GM23338 (cell line): ENCODE measurements at regions not wholly inside any gene's neighbourhood (a gene's known extent, or its start where the extent isn't known, plus 50 kb on each side); places are given as distances from the start of the nearest gene placed in this dataset.

Source experiments
- ATAC-seq: fragments of 200-7000 bp; cut with Tn5 transposase; 3 replicates; pipeline ENCODE4 v1.9.1; 2020
- DNase-seq: peaks from one replicate; pipeline ENCODE4 v3.0.0-alpha.2; 2015; ENCODE audit warnings: low spot score
- H2AFZ ChIP-seq: fragments of 200-600 bp; sonication (generic); 2 replicates; pipeline ENCODE4 v1.8.0; 2016; ENCODE audit warnings: antibody characterized with exemption, mild to moderate bottlenecking, moderate library complexity
- H3F3A ChIP-seq: fragments of 200-600 bp; sonication (generic); replicated peaks from 2 replicates; pipeline ENCODE4 v1.8.0; 2017; ENCODE audit warnings: antibody characterized with exemption, mixed run types, low read depth
- H3K27ac ChIP-seq: fragments of 200-600 bp; sonication (generic); 2 replicates; pipeline ENCODE4 v1.6.1; 2016; ENCODE audit warnings: low read depth
- H3K27me3 ChIP-seq: fragments of 200-600 bp; sonication (generic); 2 replicates; pipeline ENCODE4 v1.8.0; 2016; ENCODE audit warnings: mild to moderate bottlenecking, mixed run types, moderate library complexity; ENCODE audit not compliant: insufficient read depth
- H3K36me3 ChIP-seq: fragments of 200-600 bp; sonication (generic); 2 replicates; pipeline ENCODE4 v1.8.0; 2016; ENCODE audit warnings: mild to moderate bottlenecking; ENCODE audit not compliant: insufficient read depth
- H3K4me1 ChIP-seq: fragments of 200-600 bp; sonication (generic); 2 replicates; pipeline ENCODE4 v1.8.0; 2016; ENCODE audit warnings: mild to moderate bottlenecking, moderate library complexity; ENCODE audit not compliant: insufficient read depth
- H3K4me2 ChIP-seq: fragments of 200-600 bp; sonication (generic); 2 replicates; pipeline ENCODE4 v1.7.1; 2017; ENCODE audit warnings: mixed run types
- H3K4me3 ChIP-seq: fragments of 200-600 bp; sonication (generic); 2 replicates; pipeline ENCODE4 v1.6.1; 2016; ENCODE audit warnings: mixed run types
- H3K79me2 ChIP-seq: fragments of 200-600 bp; sonication (generic); replicated peaks from 2 replicates; pipeline ENCODE4 v1.8.0; 2017; ENCODE audit warnings: mild to moderate bottlenecking; ENCODE audit not compliant: insufficient read depth
- H3K9me2 ChIP-seq: fragments of 200-600 bp; sonication (generic); 2 replicates; pipeline ENCODE4 v1.8.0; 2017; ENCODE audit not compliant: insufficient read depth
- H4K20me1 ChIP-seq: fragments of 200-600 bp; sonication (generic); replicated peaks from 2 replicates; pipeline ENCODE4 v1.8.0; 2017; ENCODE audit warnings: mild to moderate bottlenecking; ENCODE audit not compliant: insufficient read depth
- H3K27ac Mint-ChIP-seq: 2 replicates; pipeline ENCODE4 v1.8.0; 2020; ENCODE audit warnings: inconsistent platforms, mild to moderate bottlenecking, moderate library complexity, mixed read lengths
- H3K27me3 Mint-ChIP-seq: 3 replicates; pipeline ENCODE4 v1.8.0; 2022; ENCODE audit warnings: low read depth, mild to moderate bottlenecking, moderate library complexity, mixed read lengths, inconsistent platforms; ENCODE audit not compliant: insufficient read depth, poor library complexity
- H3K36me3 Mint-ChIP-seq: 3 replicates; pipeline ENCODE4 v1.8.0; 2021; ENCODE audit warnings: low read depth, mild to moderate bottlenecking, inconsistent platforms, moderate library complexity, mixed read lengths
- H3K4me1 Mint-ChIP-seq: 3 replicates; pipeline ENCODE4 v1.8.0; 2020; ENCODE audit warnings: mild to moderate bottlenecking, inconsistent platforms, mixed read lengths
- H3K4me3 Mint-ChIP-seq: 3 replicates; pipeline ENCODE4 v1.8.0; 2021; ENCODE audit warnings: moderate library complexity, mild to moderate bottlenecking, inconsistent platforms, mixed read lengths
- H3K9me3 Mint-ChIP-seq: 3 replicates; pipeline ENCODE4 v1.8.0; 2020; ENCODE audit warnings: moderate library complexity, mild to moderate bottlenecking, inconsistent platforms, mixed read lengths
- EZH2phosphoT487 ChIP-seq: fragments of 200-600 bp; sonication (generic); IDR thresholded peaks from one replicate; pipeline ENCODE4 v1.8.1; 2018; ENCODE audit warnings: antibody characterized with exemption; ENCODE audit not compliant: unreplicated experiment
- JUNB ChIP-seq: IDR thresholded peaks from one replicate; pipeline ENCODE4 v1.6.1; 2016; ENCODE audit warnings: antibody characterized with exemption; ENCODE audit not compliant: unreplicated experiment
- POLR2AphosphoS5 ChIP-seq: IDR thresholded peaks from 2 replicates; pipeline ENCODE4 v1.6.1; 2016; ENCODE audit warnings: antibody characterized with exemption, low read depth
- ZNF114 ChIP-seq: fragments of 250-450 bp; sonication (Bioruptor Pico); IDR thresholded peaks from 2 replicates; pipeline ENCODE4 v1.5.0; 2020; ENCODE audit warnings: mild to moderate bottlenecking, moderate library complexity
- ZNF331 ChIP-seq: fragments of 250-450 bp; sonication (Bioruptor Pico); IDR thresholded peaks from 2 replicates; pipeline ENCODE4 v1.5.0; 2020; ENCODE audit warnings: low read depth, mild to moderate bottlenecking, moderate library complexity
- TF ChIP-seq, protein P1 (sequence below), 2 experiments: fragments of 200-600 bp in 1 of 2; sonication (generic) in 1 of 2; conservative IDR thresholded peaks; 2 replicates each; pipeline versions ENCODE4 v1.5.1 to v1.6.1; 2016 to 2017; ENCODE audit warnings: antibody characterized with exemption in 2 of 2, low read depth in 2 of 2, mild to moderate bottlenecking in 2 of 2, moderate library complexity in 1 of 2
- TF ChIP-seq, protein P2 (sequence below): IDR thresholded peaks from one replicate; pipeline ENCODE4 v1.6.1; 2018; ENCODE audit warnings: antibody characterized with exemption; ENCODE audit not compliant: unreplicated experiment
- TF ChIP-seq, protein P3 (sequence below): fragments of 250-450 bp; sonication (Bioruptor Pico); IDR thresholded peaks from 2 replicates; pipeline ENCODE4 v1.5.0; 2020; ENCODE audit warnings: mild to moderate bottlenecking, moderate library complexity

DNA sequence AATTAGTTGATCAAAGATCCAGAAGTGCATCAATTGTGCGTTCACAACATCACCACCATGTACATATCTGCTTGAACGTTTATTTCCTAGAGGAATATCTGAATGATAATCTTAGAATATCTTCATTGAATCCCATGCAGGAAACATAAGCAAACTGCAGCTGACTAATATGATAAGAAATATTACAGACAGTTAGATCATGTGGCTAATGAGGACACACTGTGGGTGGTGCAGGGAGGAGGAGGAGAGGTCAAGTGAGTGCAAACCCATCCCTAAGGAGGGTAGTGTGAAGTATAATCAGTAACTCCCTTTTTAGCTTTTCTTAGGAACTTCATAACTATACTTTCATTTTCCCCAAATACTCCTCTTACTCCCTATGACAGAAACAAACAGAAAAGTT lies 58.3 kb upstream of the HPGD start (continued):
- TF ChIP-seq, protein P1, sequence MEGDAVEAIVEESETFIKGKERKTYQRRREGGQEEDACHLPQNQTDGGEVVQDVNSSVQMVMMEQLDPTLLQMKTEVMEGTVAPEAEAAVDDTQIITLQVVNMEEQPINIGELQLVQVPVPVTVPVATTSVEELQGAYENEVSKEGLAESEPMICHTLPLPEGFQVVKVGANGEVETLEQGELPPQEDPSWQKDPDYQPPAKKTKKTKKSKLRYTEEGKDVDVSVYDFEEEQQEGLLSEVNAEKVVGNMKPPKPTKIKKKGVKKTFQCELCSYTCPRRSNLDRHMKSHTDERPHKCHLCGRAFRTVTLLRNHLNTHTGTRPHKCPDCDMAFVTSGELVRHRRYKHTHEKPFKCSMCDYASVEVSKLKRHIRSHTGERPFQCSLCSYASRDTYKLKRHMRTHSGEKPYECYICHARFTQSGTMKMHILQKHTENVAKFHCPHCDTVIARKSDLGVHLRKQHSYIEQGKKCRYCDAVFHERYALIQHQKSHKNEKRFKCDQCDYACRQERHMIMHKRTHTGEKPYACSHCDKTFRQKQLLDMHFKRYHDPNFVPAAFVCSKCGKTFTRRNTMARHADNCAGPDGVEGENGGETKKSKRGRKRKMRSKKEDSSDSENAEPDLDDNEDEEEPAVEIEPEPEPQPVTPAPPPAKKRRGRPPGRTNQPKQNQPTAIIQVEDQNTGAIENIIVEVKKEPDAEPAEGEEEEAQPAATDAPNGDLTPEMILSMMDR (conservative IDR thresholded peaks at IDR 0.05; ENCODE audit: low read depth in 2 of 2) = no peak
- no peak for TF ChIP-seq EZH2phosphoT487
- no peak for TF ChIP-seq ZNF331 (CRISPR knock-in tag)
- no peak for TF ChIP-seq ZNF114 (CRISPR knock-in tag)
- no peak for TF ChIP-seq JUNB
- TF ChIP-seq, protein P2, sequence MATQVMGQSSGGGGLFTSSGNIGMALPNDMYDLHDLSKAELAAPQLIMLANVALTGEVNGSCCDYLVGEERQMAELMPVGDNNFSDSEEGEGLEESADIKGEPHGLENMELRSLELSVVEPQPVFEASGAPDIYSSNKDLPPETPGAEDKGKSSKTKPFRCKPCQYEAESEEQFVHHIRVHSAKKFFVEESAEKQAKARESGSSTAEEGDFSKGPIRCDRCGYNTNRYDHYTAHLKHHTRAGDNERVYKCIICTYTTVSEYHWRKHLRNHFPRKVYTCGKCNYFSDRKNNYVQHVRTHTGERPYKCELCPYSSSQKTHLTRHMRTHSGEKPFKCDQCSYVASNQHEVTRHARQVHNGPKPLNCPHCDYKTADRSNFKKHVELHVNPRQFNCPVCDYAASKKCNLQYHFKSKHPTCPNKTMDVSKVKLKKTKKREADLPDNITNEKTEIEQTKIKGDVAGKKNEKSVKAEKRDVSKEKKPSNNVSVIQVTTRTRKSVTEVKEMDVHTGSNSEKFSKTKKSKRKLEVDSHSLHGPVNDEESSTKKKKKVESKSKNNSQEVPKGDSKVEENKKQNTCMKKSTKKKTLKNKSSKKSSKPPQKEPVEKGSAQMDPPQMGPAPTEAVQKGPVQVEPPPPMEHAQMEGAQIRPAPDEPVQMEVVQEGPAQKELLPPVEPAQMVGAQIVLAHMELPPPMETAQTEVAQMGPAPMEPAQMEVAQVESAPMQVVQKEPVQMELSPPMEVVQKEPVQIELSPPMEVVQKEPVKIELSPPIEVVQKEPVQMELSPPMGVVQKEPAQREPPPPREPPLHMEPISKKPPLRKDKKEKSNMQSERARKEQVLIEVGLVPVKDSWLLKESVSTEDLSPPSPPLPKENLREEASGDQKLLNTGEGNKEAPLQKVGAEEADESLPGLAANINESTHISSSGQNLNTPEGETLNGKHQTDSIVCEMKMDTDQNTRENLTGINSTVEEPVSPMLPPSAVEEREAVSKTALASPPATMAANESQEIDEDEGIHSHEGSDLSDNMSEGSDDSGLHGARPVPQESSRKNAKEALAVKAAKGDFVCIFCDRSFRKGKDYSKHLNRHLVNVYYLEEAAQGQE = no peak
- TF ChIP-seq POLR2AphosphoS5 = no peak

DNA sequence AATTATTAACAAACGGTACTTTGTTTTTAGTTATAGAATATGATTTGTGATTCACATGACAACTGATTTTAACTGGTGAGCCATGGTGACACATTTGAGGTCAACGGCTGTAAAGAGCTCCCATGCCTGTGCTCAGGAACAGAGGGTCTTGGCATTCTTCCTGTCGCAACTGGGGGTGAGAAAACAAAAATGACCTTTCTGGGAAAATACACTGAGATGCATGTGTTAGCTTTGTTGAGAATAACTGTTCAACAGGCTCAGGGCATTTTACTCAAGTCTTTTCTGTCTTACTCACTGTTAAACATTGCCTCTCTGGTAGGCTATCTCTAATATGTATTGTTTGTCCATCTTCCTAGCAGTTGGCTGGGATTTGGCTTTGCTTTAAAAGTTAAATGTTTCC lies 57.1 kb upstream of the HPGD start:
- Histone ChIP-seq H3K79me2 (no peaks in the 10 kb centered on the region), H3K9me2 (no peaks in the 10 kb centered on the region), H4K20me1 (no peaks in the 10 kb centered on the region), H3K4me1 (no peaks in the 10 kb centered on the region), H3F3A (no peaks in the 10 kb centered on the region), H3K4me2 (no peak overlapping the region), H3K36me3 (no peaks in the 10 kb centered on the region), H3K27me3 (no peaks in the 10 kb centered on the region), H3K4me3 (no peak overlapping the region), H2AFZ (peak overlapping the region; percentile 54; the same call in 1 of the 2 replicates), H3K27ac (no peak overlapping the region)
- ATAC-seq (no peak), DNase-seq (no peak)
- H3K36me3 Mint-ChIP-seq = no peaks in the 10 kb centered on the region; the same call in 2 of the 3 replicates
- H3K9me3 Mint-ChIP-seq = peaks cover 3% of the 10 kb centered on the region; the same call in 1 of the 3 replicates
- H3K27me3 Mint-ChIP-seq = peaks cover 2% of the 10 kb centered on the region
- H3K4me3 Mint-ChIP-seq = no peak overlapping the region
- no peak overlapping the region for H3K27ac Mint-ChIP-seq
- peaks cover 3% of the 10 kb centered on the region; the same call in 2 of the 3 replicates for H3K4me1 Mint-ChIP-seq
- no peak for TF ChIP-seq JUNB
- TF ChIP-seq, protein P3, sequence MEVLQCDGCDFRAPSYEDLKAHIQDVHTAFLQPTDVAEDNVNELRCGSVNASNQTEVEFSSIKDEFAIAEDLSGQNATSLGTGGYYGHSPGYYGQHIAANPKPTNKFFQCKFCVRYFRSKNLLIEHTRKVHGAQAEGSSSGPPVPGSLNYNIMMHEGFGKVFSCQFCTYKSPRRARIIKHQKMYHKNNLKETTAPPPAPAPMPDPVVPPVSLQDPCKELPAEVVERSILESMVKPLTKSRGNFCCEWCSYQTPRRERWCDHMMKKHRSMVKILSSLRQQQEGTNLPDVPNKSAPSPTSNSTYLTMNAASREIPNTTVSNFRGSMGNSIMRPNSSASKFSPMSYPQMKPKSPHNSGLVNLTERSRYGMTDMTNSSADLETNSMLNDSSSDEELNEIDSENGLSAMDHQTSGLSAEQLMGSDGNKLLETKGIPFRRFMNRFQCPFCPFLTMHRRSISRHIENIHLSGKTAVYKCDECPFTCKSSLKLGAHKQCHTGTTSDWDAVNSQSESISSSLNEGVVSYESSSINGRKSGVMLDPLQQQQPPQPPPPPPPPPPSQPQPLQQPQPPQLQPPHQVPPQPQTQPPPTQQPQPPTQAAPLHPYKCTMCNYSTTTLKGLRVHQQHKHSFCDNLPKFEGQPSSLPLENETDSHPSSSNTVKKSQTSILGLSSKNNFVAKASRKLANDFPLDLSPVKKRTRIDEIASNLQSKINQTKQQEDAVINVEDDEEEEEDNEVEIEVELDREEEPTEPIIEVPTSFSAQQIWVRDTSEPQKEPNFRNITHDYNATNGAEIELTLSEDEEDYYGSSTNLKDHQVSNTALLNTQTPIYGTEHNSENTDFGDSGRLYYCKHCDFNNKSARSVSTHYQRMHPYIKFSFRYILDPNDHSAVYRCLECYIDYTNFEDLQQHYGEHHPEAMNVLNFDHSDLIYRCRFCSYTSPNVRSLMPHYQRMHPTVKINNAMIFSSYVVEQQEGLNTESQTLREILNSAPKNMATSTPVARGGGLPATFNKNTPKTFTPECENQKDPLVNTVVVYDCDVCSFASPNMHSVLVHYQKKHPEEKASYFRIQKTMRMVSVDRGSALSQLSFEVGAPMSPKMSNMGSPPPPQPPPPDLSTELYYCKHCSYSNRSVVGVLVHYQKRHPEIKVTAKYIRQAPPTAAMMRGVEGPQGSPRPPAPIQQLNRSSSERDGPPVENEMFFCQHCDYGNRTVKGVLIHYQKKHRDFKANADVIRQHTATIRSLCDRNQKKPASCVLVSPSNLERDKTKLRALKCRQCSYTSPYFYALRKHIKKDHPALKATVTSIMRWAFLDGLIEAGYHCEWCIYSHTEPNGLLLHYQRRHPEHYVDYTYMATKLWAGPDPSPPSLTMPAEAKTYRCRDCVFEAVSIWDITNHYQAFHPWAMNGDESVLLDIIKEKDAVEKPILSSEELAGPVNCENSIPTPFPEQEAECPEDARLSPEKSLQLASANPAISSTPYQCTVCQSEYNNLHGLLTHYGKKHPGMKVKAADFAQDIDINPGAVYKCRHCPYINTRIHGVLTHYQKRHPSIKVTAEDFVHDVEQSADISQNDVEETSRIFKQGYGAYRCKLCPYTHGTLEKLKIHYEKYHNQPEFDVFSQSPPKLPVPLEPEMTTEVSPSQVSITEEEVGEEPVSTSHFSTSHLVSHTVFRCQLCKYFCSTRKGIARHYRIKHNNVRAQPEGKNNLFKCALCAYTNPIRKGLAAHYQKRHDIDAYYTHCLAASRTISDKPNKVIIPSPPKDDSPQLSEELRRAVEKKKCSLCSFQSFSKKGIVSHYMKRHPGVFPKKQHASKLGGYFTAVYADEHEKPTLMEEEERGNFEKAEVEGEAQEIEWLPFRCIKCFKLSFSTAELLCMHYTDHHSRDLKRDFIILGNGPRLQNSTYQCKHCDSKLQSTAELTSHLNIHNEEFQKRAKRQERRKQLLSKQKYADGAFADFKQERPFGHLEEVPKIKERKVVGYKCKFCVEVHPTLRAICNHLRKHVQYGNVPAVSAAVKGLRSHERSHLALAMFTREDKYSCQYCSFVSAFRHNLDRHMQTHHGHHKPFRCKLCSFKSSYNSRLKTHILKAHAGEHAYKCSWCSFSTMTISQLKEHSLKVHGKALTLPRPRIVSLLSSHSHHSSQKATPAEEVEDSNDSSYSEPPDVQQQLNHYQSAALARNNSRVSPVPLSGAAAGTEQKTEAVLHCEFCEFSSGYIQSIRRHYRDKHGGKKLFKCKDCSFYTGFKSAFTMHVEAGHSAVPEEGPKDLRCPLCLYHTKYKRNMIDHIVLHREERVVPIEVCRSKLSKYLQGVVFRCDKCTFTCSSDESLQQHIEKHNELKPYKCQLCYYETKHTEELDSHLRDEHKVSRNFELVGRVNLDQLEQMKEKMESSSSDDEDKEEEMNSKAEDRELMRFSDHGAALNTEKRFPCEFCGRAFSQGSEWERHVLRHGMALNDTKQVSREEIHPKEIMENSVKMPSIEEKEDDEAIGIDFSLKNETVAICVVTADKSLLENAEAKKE (CRISPR knock-in tag) = no peak
- TF ChIP-seq, protein P1 (conservative IDR thresholded peaks at IDR 0.05; ENCODE audit: low read depth in 2 of 2) = no peak
